ENCODE measurements at regions not wholly inside any gene's neighbourhood (a gene's known extent, or its start where the extent isn't known, plus 50 kb on each side); places are given as distances from the start of the nearest gene placed in this dataset.

DNA sequence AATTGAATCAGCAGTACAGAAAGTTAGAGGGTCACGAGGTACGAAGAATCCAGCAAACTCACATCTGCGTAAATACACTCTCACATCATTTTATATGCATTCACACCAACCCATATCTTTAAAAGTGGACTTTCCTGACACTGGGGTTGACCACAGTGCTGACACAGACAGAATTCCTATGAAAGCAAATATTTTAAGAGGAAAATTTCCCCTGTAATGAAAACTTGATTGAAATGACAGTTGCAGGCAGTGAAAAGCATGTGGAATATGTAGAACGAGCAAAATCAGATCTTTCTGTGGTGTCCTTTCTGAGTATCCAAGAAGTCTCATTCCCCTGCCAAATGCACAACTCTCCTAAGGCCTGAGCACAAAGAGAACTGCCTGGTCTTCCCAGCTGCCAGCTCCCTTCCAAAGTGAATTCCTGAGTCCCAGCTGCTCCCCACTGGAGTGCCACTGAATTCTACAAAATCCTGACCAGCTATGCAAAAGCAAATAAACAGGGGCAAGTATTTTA, 50.5 kb upstream of the FAM9C start:
- TF ChIP-seq, protein P1, sequence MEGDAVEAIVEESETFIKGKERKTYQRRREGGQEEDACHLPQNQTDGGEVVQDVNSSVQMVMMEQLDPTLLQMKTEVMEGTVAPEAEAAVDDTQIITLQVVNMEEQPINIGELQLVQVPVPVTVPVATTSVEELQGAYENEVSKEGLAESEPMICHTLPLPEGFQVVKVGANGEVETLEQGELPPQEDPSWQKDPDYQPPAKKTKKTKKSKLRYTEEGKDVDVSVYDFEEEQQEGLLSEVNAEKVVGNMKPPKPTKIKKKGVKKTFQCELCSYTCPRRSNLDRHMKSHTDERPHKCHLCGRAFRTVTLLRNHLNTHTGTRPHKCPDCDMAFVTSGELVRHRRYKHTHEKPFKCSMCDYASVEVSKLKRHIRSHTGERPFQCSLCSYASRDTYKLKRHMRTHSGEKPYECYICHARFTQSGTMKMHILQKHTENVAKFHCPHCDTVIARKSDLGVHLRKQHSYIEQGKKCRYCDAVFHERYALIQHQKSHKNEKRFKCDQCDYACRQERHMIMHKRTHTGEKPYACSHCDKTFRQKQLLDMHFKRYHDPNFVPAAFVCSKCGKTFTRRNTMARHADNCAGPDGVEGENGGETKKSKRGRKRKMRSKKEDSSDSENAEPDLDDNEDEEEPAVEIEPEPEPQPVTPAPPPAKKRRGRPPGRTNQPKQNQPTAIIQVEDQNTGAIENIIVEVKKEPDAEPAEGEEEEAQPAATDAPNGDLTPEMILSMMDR (IDR thresholded peaks at IDR 0.05; ENCODE audit: low read length): no peak
- no peak for TF ChIP-seq EZH2 (IDR thresholded peaks at IDR 0.05; ENCODE audit: borderline replicate concordance, low read length)

Data from OCI-LY1 (cell line).